ENCODE measurements at regions not wholly inside any gene's neighbourhood (a gene's known extent, or its start where the extent isn't known, plus 50 kb on each side); places are given as distances from the start of the nearest gene placed in this dataset.

GRCh38 chr1:195251900-195252299, 1356.3 kb downstream of the KCNT2 start:
- H3K27me3 ChIP-seq (ENCODE audit: control insufficient read depth, insufficient read depth, low read length), result no peaks in the 10 kb centered on the region
- no peaks in the 10 kb centered on the region for H3K9me3 ChIP-seq (ENCODE audit: control insufficient read depth, low read length)
- no peak overlapping the region for H3K4me3 ChIP-seq (ENCODE audit: low read length)
- no peaks in the 10 kb centered on the region for H3K4me1 ChIP-seq (ENCODE audit: control insufficient read depth, insufficient read depth, low read length)
- H3K9ac ChIP-seq (ENCODE audit: low read length), result no peak overlapping the region
- no peaks in the 10 kb centered on the region for H3K36me3 ChIP-seq (ENCODE audit: control insufficient read depth, insufficient read depth, low read length)

GRCh38 chr1:195243492-195243891, 1364.7 kb downstream of the KCNT2 start:
- Histone ChIP-seq H3K36me3 (ENCODE audit: control insufficient read depth, insufficient read depth, low read length) (no peaks in the 10 kb centered on the region), H3K27me3 (ENCODE audit: control insufficient read depth, insufficient read depth, low read length) (no peaks in the 10 kb centered on the region), H3K4me3 (ENCODE audit: low read length) (no peak overlapping the region), H3K9ac (ENCODE audit: low read length) (no peak overlapping the region), H3K9me3 (ENCODE audit: control insufficient read depth, low read length) (no peaks in the 10 kb centered on the region), H3K4me1 (ENCODE audit: control insufficient read depth, insufficient read depth, low read length) (no peaks in the 10 kb centered on the region)

- Histone ChIP-seq H3K27me3 (ENCODE audit: control insufficient read depth, insufficient read depth, low read length) (no peaks in the 10 kb centered on the region), H3K36me3 (ENCODE audit: control insufficient read depth, insufficient read depth, low read length) (no peaks in the 10 kb centered on the region), H3K9ac (ENCODE audit: low read length) (no peak overlapping the region), H3K4me1 (ENCODE audit: control insufficient read depth, insufficient read depth, low read length) (no peaks in the 10 kb centered on the region), H3K4me3 (ENCODE audit: low read length) (no peak overlapping the region), H3K9me3 (ENCODE audit: control insufficient read depth, low read length) (no peaks in the 10 kb centered on the region)
These were observed 1367.2 kb downstream of the KCNT2 start for GRCh38 chr1:195241066-195241465.

GRCh38 chr1:195238313-195238712, 1369.9 kb downstream of the KCNT2 start:
- Histone ChIP-seq H3K36me3 (ENCODE audit: control insufficient read depth, insufficient read depth, low read length) (no peaks in the 10 kb centered on the region), H3K4me3 (ENCODE audit: low read length) (no peak overlapping the region), H3K9me3 (ENCODE audit: control insufficient read depth, low read length) (no peaks in the 10 kb centered on the region), H3K4me1 (ENCODE audit: control insufficient read depth, insufficient read depth, low read length) (no peaks in the 10 kb centered on the region), H3K27me3 (ENCODE audit: control insufficient read depth, insufficient read depth, low read length) (no peaks in the 10 kb centered on the region), H3K9ac (ENCODE audit: low read length) (no peak overlapping the region)

GRCh38 chr1:195236991-195237889, 1371.0 kb downstream of the KCNT2 start:
- H3K27me3 ChIP-seq (ENCODE audit: control insufficient read depth, insufficient read depth, low read length), result no peaks in the 10 kb centered on the region
- H3K4me1 ChIP-seq (ENCODE audit: control insufficient read depth, insufficient read depth, low read length), result no peaks in the 10 kb centered on the region
- no peak overlapping the region for H3K4me3 ChIP-seq (ENCODE audit: low read length)
- no peaks in the 10 kb centered on the region for H3K36me3 ChIP-seq (ENCODE audit: control insufficient read depth, insufficient read depth, low read length)
- H3K9me3 ChIP-seq (ENCODE audit: control insufficient read depth, low read length), result no peaks in the 10 kb centered on the region
- no peak overlapping the region for H3K9ac ChIP-seq (ENCODE audit: low read length)

- no peak overlapping the region for H3K9ac ChIP-seq (ENCODE audit: low read length)
- H3K4me3 ChIP-seq (ENCODE audit: low read length), result no peak overlapping the region
- no peaks in the 10 kb centered on the region for H3K36me3 ChIP-seq (ENCODE audit: control insufficient read depth, insufficient read depth, low read length)
- H3K9me3 ChIP-seq (ENCODE audit: control insufficient read depth, low read length), result no peaks in the 10 kb centered on the region
- no peaks in the 10 kb centered on the region for H3K27me3 ChIP-seq (ENCODE audit: control insufficient read depth, insufficient read depth, low read length)
- H3K4me1 ChIP-seq (ENCODE audit: control insufficient read depth, insufficient read depth, low read length), result no peaks in the 10 kb centered on the region
These were observed 1389.6 kb downstream of the KCNT2 start for GRCh38 chr1:195218428-195219212.

- no peaks in the 10 kb centered on the region for H3K9me3 ChIP-seq (ENCODE audit: control insufficient read depth, low read length)
- H3K36me3 ChIP-seq (ENCODE audit: control insufficient read depth, insufficient read depth, low read length), result no peaks in the 10 kb centered on the region
- H3K27me3 ChIP-seq (ENCODE audit: control insufficient read depth, insufficient read depth, low read length), result no peaks in the 10 kb centered on the region
- no peak overlapping the region for H3K9ac ChIP-seq (ENCODE audit: low read length)
- H3K4me3 ChIP-seq (ENCODE audit: low read length), result no peak overlapping the region
- no peaks in the 10 kb centered on the region for H3K4me1 ChIP-seq (ENCODE audit: control insufficient read depth, insufficient read depth, low read length)
These were observed 1406.0 kb downstream of the KCNT2 start for GRCh38 chr1:195202241-195202640.

GRCh38 chr1:195200772-195201171, 1407.5 kb downstream of the KCNT2 start:
- Histone ChIP-seq H3K27me3 (ENCODE audit: control insufficient read depth, insufficient read depth, low read length) (no peaks in the 10 kb centered on the region), H3K36me3 (ENCODE audit: control insufficient read depth, insufficient read depth, low read length) (no peaks in the 10 kb centered on the region), H3K4me1 (ENCODE audit: control insufficient read depth, insufficient read depth, low read length) (no peaks in the 10 kb centered on the region), H3K4me3 (ENCODE audit: low read length) (no peak overlapping the region), H3K9ac (ENCODE audit: low read length) (no peak overlapping the region), H3K9me3 (ENCODE audit: control insufficient read depth, low read length) (no peaks in the 10 kb centered on the region)

- no peak overlapping the region for H3K9ac ChIP-seq (ENCODE audit: low read length)
These were observed 1411.1 kb downstream of the KCNT2 start for GRCh38 chr1:195197116-195197515.

GRCh38 chr1:195195423-195196057, 1412.7 kb downstream of the KCNT2 start:
- Histone ChIP-seq H3K4me1 (ENCODE audit: control insufficient read depth, insufficient read depth, low read length) (no peaks in the 10 kb centered on the region), H3K36me3 (ENCODE audit: control insufficient read depth, insufficient read depth, low read length) (no peaks in the 10 kb centered on the region), H3K9ac (ENCODE audit: low read length) (no peak overlapping the region), H3K27me3 (ENCODE audit: control insufficient read depth, insufficient read depth, low read length) (no peaks in the 10 kb centered on the region), H3K4me3 (ENCODE audit: low read length) (no peak overlapping the region), H3K9me3 (ENCODE audit: control insufficient read depth, low read length) (no peaks in the 10 kb centered on the region)

More at GRCh38 chr1:195197116-195197515, 1411.1 kb downstream of the KCNT2 start:
- no peaks in the 10 kb centered on the region for H3K27me3 ChIP-seq (ENCODE audit: control insufficient read depth, insufficient read depth, low read length)
- no peak overlapping the region for H3K4me3 ChIP-seq (ENCODE audit: low read length)
- H3K4me1 ChIP-seq (ENCODE audit: control insufficient read depth, insufficient read depth, low read length), result no peaks in the 10 kb centered on the region
- H3K9me3 ChIP-seq (ENCODE audit: control insufficient read depth, low read length), result no peaks in the 10 kb centered on the region
- H3K36me3 ChIP-seq (ENCODE audit: control insufficient read depth, insufficient read depth, low read length), result no peaks in the 10 kb centered on the region

- no peak overlapping the region for H3K4me3 ChIP-seq (ENCODE audit: low read length)
- H3K36me3 ChIP-seq (ENCODE audit: control insufficient read depth, insufficient read depth, low read length), result no peaks in the 10 kb centered on the region
- H3K9ac ChIP-seq (ENCODE audit: low read length), result no peak overlapping the region
These were observed 1415.1 kb downstream of the KCNT2 start for GRCh38 chr1:195193134-195193533.

GRCh38 chr1:195188821-195189220, 1419.4 kb downstream of the KCNT2 start:
- H3K4me3 ChIP-seq (ENCODE audit: low read length), result no peak overlapping the region
- H3K9me3 ChIP-seq (ENCODE audit: control insufficient read depth, low read length), result no peaks in the 10 kb centered on the region
- H3K27me3 ChIP-seq (ENCODE audit: control insufficient read depth, insufficient read depth, low read length), result no peaks in the 10 kb centered on the region
- no peak overlapping the region for H3K9ac ChIP-seq (ENCODE audit: low read length)
- H3K4me1 ChIP-seq (ENCODE audit: control insufficient read depth, insufficient read depth, low read length), result no peaks in the 10 kb centered on the region
- H3K36me3 ChIP-seq (ENCODE audit: control insufficient read depth, insufficient read depth, low read length), result no peaks in the 10 kb centered on the region

More at GRCh38 chr1:195193134-195193533, 1415.1 kb downstream of the KCNT2 start:
- Histone ChIP-seq H3K9me3 (ENCODE audit: control insufficient read depth, low read length) (no peaks in the 10 kb centered on the region), H3K4me1 (ENCODE audit: control insufficient read depth, insufficient read depth, low read length) (no peaks in the 10 kb centered on the region), H3K27me3 (ENCODE audit: control insufficient read depth, insufficient read depth, low read length) (no peaks in the 10 kb centered on the region)
